ENCODE measurements at regions not wholly inside any gene's neighbourhood (a gene's known extent, or its start where the extent isn't known, plus 50 kb on each side); places are given as distances from the start of the nearest gene placed in this dataset.

GRCh38 chr4:132540268-132540667 is 608.8 kb upstream of the PCDH10 start:
- H4K20me1 ChIP-seq (ENCODE audit: control insufficient read depth, extremely low read depth, insufficient read depth, low read length), result no peaks in the 10 kb centered on the region
- no peaks in the 10 kb centered on the region for H3K36me3 ChIP-seq (ENCODE audit: control insufficient read depth in 2 of 2, extremely low read depth in 1 of 2, insufficient read depth in 2 of 2, low read length in 2 of 2)
- no peak overlapping the region for H3K4me2 ChIP-seq (ENCODE audit: control insufficient read depth, extremely low read depth, insufficient read depth, low read depth, low read length)
- no peaks in the 10 kb centered on the region for H3K9me3 ChIP-seq (ENCODE audit: control insufficient read depth, low read depth, low read length)
- H3K4me3 ChIP-seq (ENCODE audit: control insufficient read depth in 2 of 3, extremely low read depth in 1 of 3, insufficient read depth in 2 of 3, low read depth in 1 of 3, low read length in 3 of 3), result no peak overlapping the region
- DNase-seq (ENCODE audit: low read depth, low spot score) (no peak), FAIRE-seq (no peak)
- no peak overlapping the region for H3K27ac ChIP-seq (ENCODE audit: control insufficient read depth, insufficient read depth, low read length)
- TF ChIP-seq, protein P1, sequence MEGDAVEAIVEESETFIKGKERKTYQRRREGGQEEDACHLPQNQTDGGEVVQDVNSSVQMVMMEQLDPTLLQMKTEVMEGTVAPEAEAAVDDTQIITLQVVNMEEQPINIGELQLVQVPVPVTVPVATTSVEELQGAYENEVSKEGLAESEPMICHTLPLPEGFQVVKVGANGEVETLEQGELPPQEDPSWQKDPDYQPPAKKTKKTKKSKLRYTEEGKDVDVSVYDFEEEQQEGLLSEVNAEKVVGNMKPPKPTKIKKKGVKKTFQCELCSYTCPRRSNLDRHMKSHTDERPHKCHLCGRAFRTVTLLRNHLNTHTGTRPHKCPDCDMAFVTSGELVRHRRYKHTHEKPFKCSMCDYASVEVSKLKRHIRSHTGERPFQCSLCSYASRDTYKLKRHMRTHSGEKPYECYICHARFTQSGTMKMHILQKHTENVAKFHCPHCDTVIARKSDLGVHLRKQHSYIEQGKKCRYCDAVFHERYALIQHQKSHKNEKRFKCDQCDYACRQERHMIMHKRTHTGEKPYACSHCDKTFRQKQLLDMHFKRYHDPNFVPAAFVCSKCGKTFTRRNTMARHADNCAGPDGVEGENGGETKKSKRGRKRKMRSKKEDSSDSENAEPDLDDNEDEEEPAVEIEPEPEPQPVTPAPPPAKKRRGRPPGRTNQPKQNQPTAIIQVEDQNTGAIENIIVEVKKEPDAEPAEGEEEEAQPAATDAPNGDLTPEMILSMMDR (optimal IDR thresholded peaks at IDR 0.05 in 1 of 3, IDR thresholded peaks at IDR 0.05 in 1 of 3, conservative IDR thresholded peaks at IDR 0.05 in 1 of 3; ENCODE audit: extremely low read depth in 1 of 3, insufficient read depth in 2 of 3, low read length in 3 of 3), result no peak
- TF ChIP-seq EZH2 (IDR thresholded peaks at IDR 0.05; ENCODE audit: low read length), result no peak
- H2AFZ ChIP-seq (ENCODE audit: control insufficient read depth, low read length), result no peak overlapping the region
- H3K79me2 ChIP-seq (ENCODE audit: control insufficient read depth, insufficient read depth, low read length), result no peaks in the 10 kb centered on the region
- no peaks in the 10 kb centered on the region for H3K4me1 ChIP-seq (ENCODE audit: control insufficient read depth, extremely low read depth, insufficient read depth, low read length)
- no peaks in the 10 kb centered on the region for H3K9me1 ChIP-seq (ENCODE audit: control insufficient read depth, extremely low read depth, insufficient read depth, low read length)
- no peak overlapping the region for H3K9ac ChIP-seq (ENCODE audit: control insufficient read depth, extremely low read depth, insufficient read depth, low read length)
- H3K27me3 ChIP-seq (ENCODE audit: control insufficient read depth, extremely low read depth, insufficient read depth, low read length), result no peaks in the 10 kb centered on the region
- dilution Hi-C loops (cut with MboI; ENCODE audit: extremely low pct_ligation_motif_present, low sequenced_read_pairs), result no loop called here

DNA sequence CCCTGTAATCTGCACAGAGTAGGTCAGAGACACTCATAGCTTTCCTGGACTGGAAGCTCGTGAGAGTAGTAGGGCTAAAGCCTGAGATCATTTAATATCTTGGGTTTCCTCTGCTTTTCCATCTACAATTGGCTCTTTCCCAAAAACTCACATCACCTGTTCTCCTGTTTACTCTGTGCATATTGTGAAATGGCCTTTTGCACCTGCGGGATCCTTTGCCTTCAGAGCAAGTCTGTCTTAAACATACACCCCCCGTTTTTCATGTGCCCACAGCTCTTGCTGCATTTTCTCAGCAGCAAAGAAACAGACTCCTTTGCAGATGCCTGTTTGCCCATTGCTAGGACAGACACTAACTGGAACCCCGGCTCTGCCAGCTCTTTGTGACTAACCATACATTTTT is 608.3 kb upstream of the PCDH10 start:
- Histone ChIP-seq H3K9me1 (ENCODE audit: control insufficient read depth, extremely low read depth, insufficient read depth, low read length) (no peaks in the 10 kb centered on the region), H3K4me1 (ENCODE audit: control insufficient read depth, extremely low read depth, insufficient read depth, low read length) (no peaks in the 10 kb centered on the region), H3K9me3 (ENCODE audit: control insufficient read depth, low read depth, low read length) (no peaks in the 10 kb centered on the region), H3K4me2 (ENCODE audit: control insufficient read depth, extremely low read depth, insufficient read depth, low read depth, low read length) (no peak overlapping the region), H3K4me3 (ENCODE audit: control insufficient read depth in 2 of 3, extremely low read depth in 1 of 3, insufficient read depth in 2 of 3, low read depth in 1 of 3, low read length in 3 of 3) (no peak overlapping the region), H3K27ac (ENCODE audit: control insufficient read depth, insufficient read depth, low read length) (no peak overlapping the region), H3K36me3 (ENCODE audit: control insufficient read depth in 2 of 2, extremely low read depth in 1 of 2, insufficient read depth in 2 of 2, low read length in 2 of 2) (no peaks in the 10 kb centered on the region), H2AFZ (ENCODE audit: control insufficient read depth, low read length) (no peak overlapping the region), H3K9ac (ENCODE audit: control insufficient read depth, extremely low read depth, insufficient read depth, low read length) (no peak overlapping the region), H4K20me1 (ENCODE audit: control insufficient read depth, extremely low read depth, insufficient read depth, low read length) (no peaks in the 10 kb centered on the region), H3K79me2 (ENCODE audit: control insufficient read depth, insufficient read depth, low read length) (no peaks in the 10 kb centered on the region), H3K27me3 (ENCODE audit: control insufficient read depth, extremely low read depth, insufficient read depth, low read length) (no peaks in the 10 kb centered on the region)
- no peak for TF ChIP-seq EZH2 (IDR thresholded peaks at IDR 0.05; ENCODE audit: low read length)
- TF ChIP-seq, protein P1 (optimal IDR thresholded peaks at IDR 0.05 in 1 of 3, IDR thresholded peaks at IDR 0.05 in 1 of 3, conservative IDR thresholded peaks at IDR 0.05 in 1 of 3; ENCODE audit: extremely low read depth in 1 of 3, insufficient read depth in 2 of 3, low read length in 3 of 3), result no peak
- no peak for FAIRE-seq
- dilution Hi-C loops (cut with MboI; ENCODE audit: extremely low pct_ligation_motif_present, low sequenced_read_pairs), result no loop called here
- DNase-seq (ENCODE audit: low read depth, low spot score), result no peak
